CD14-positive monocyte (primary cell): ENCODE measurements at regions not wholly inside any gene's neighbourhood (a gene's known extent, or its start where the extent isn't known, plus 50 kb on each side); places are given as distances from the start of the nearest gene placed in this dataset.

Source experiments
- DNase-seq, 3 donors: peaks; one replicate each; pipeline ENCODE4 v3.0.0-alpha.2; 2011 to 2022
- H2AFZ ChIP-seq: 2 replicates; pipeline ENCODE4 v1.6.0; 2012; ENCODE audit warnings: mild to moderate bottlenecking, low read depth, low read length, inconsistent platforms; ENCODE audit not compliant: insufficient read depth, poor library complexity, severe bottlenecking
- H3K27ac ChIP-seq, 2 donors: 1 replicate in 1 of 2; 2 replicates in 1 of 2; pipeline ENCODE4 v1.5.1; 2012 to 2013; ENCODE audit warnings: low read length in 2 of 2, control low read depth in 1 of 2, inconsistent platforms in 1 of 2, low read depth in 1 of 2, mild to moderate bottlenecking in 1 of 2
- H3K27me3 ChIP-seq, 2 donors: one replicate each; pipeline versions ENCODE4 v1.6.0 to v1.6.1; 2011 to 2013; ENCODE audit warnings: low read length in 2 of 2; ENCODE audit not compliant: control insufficient read depth in 2 of 2, insufficient read depth in 2 of 2
- H3K36me3 ChIP-seq, 2 donors: replicated peaks in 1 of 2; 1 replicate in 1 of 2; 2 replicates in 1 of 2; pipeline versions ENCODE4 v1.5.1 to v1.6.1; 2012 to 2013; ENCODE audit warnings: low read length in 2 of 2, control low read depth in 1 of 2, inconsistent platforms in 1 of 2, mild to moderate bottlenecking in 1 of 2; ENCODE audit not compliant: insufficient read depth in 2 of 2, control insufficient read depth in 1 of 2
- H3K4me1 ChIP-seq, 2 donors: 1 replicate in 1 of 2; 2 replicates in 1 of 2; pipeline versions ENCODE4 v1.5.1 to v1.6.1; 2012 to 2013; ENCODE audit warnings: low read length in 2 of 2, control low read depth in 1 of 2, inconsistent platforms in 1 of 2, mild to moderate bottlenecking in 1 of 2, moderate library complexity in 1 of 2; ENCODE audit not compliant: insufficient read depth in 2 of 2, control insufficient read depth in 1 of 2
- H3K4me2 ChIP-seq: replicated peaks from 2 replicates; pipeline ENCODE3; 2012; ENCODE audit warnings: low read length, moderate library complexity, mild to moderate bottlenecking; ENCODE audit not compliant: poor library complexity, severe bottlenecking; ENCODE audit errors: extremely low read depth
- H3K4me3 ChIP-seq, 3 experiments: fragments of 200-600 bp in 1 of 3; sonication (generic) in 1 of 3; replicated peaks in 1 of 3; 1 replicate in 2 of 3; 2 replicates in 1 of 3; pipeline ENCODE4 v1.5.1; 2011 to 2013; ENCODE audit warnings: low read length in 3 of 3, mild to moderate bottlenecking in 3 of 3, control low read depth in 2 of 3, low read depth in 2 of 3, inconsistent platforms in 1 of 3, moderate library complexity in 1 of 3
- H3K79me2 ChIP-seq: 2 replicates; pipeline ENCODE4 v1.6.0; 2012; ENCODE audit warnings: mild to moderate bottlenecking, control low read depth, inconsistent platforms, low read length, moderate library complexity; ENCODE audit not compliant: insufficient read depth
- H3K9ac ChIP-seq: 2 replicates; pipeline ENCODE4 v1.6.0; 2017; ENCODE audit warnings: low read length, mild to moderate bottlenecking; ENCODE audit not compliant: insufficient read depth, poor library complexity, severe bottlenecking
- H3K9me3 ChIP-seq, 2 donors: replicated peaks in 1 of 2; 1 replicate in 1 of 2; 2 replicates in 1 of 2; pipeline versions ENCODE4 v1.5.1 to v1.6.1; 2012 to 2013; ENCODE audit warnings: low read length in 2 of 2, control low read depth in 1 of 2; ENCODE audit not compliant: control insufficient read depth in 1 of 2, insufficient read depth in 1 of 2
- H4K20me1 ChIP-seq: 2 replicates; pipeline ENCODE4 v1.6.0; 2012; ENCODE audit warnings: mild to moderate bottlenecking, low read length, control low read depth, moderate library complexity; ENCODE audit not compliant: insufficient read depth
- H3K27ac Mint-ChIP-seq, 7 donors: one replicate each; pipeline ENCODE4 v1.8.0; 2020; ENCODE audit warnings: mild to moderate bottlenecking in 7 of 7, mixed read lengths in 7 of 7, moderate library complexity in 6 of 7, inconsistent platforms in 2 of 7
- H3K27me3 Mint-ChIP-seq, 3 donors: one replicate each; pipeline ENCODE4 v1.8.0; 2021 to 2022; ENCODE audit warnings: low read depth in 3 of 3, mild to moderate bottlenecking in 3 of 3, mixed read lengths in 3 of 3, moderate library complexity in 3 of 3, inconsistent platforms in 1 of 3
- H3K36me3 Mint-ChIP-seq, 2 donors: one replicate each; pipeline ENCODE4 v1.8.0; 2020; ENCODE audit warnings: mixed read lengths in 2 of 2, inconsistent platforms in 1 of 2, mild to moderate bottlenecking in 1 of 2
- H3K4me1 Mint-ChIP-seq: one replicate; pipeline ENCODE4 v1.8.0; 2020; ENCODE audit warnings: mild to moderate bottlenecking, mixed read lengths
- H3K4me3 Mint-ChIP-seq, 2 donors: one replicate each; pipeline ENCODE4 v1.8.0; 2020; ENCODE audit warnings: mild to moderate bottlenecking in 2 of 2, mixed read lengths in 2 of 2, moderate library complexity in 1 of 2
- H3K9me3 Mint-ChIP-seq, 7 donors: one replicate each; pipeline ENCODE4 v1.8.0; 2020 to 2022; ENCODE audit warnings: mixed read lengths in 7 of 7, mild to moderate bottlenecking in 6 of 7, moderate library complexity in 6 of 7, inconsistent platforms in 2 of 7
- CTCF ChIP-seq: fragments of 200-600 bp; IDR thresholded peaks from one replicate; pipeline ENCODE4 v1.8.0; 2022; ENCODE audit warnings: antibody characterized with exemption, mild to moderate bottlenecking
- WGBS: methylation state at CpG from one replicate; pipeline ENCODE4 v1.1.5; 2013; ENCODE audit warnings: missing lambda C conversion rate; ENCODE audit not compliant: insufficient coverage; 5-methylcytosine and 5-hydroxymethylcytosine counted together
- intact Hi-C, 2 donors: fragments of 100-400 bp; cut with micrococcal nuclease; formaldehyde crosslinking; loops; one replicate each; pipeline versions ENCODE4 v1.15.0 to v1.15.1; 2023

- H3K79me2 ChIP-seq, result no peaks in the 10 kb centered on the region
- no peaks in the 10 kb centered on the region for H4K20me1 ChIP-seq
- intact Hi-C loops, result no loop called here
- no peak overlapping the region for H3K27ac ChIP-seq
- no peaks in the 10 kb centered on the region for H3K27me3 ChIP-seq
- no peak overlapping the region for H2AFZ ChIP-seq
- Mint-ChIP-seq H3K36me3 (no peaks in the 10 kb centered on the region), H3K9me3 (peaks cover 0 to 6% (median 3%) of the 10 kb centered on the region in 7 donors), H3K4me1 (no peaks in the 10 kb centered on the region), H3K4me3 (no peak overlapping the region), H3K27me3 (no peaks in the 10 kb centered on the region), H3K27ac (no peak overlapping the region)
- no peak overlapping the region for H3K9ac ChIP-seq
- no peak for TF ChIP-seq CTCF
- no CpG with 5 or more reads among the region's 1 CpG for WGBS
- H3K4me2 ChIP-seq, result no peak overlapping the region
- H3K36me3 ChIP-seq, result no peaks in the 10 kb centered on the region
- H3K4me3 ChIP-seq, result no peak overlapping the region
- DNase-seq, result no peak
- H3K9me3 ChIP-seq, result peaks cover 0 to 4% of the 10 kb centered on the region in 2 donors
- H3K4me1 ChIP-seq, result no peaks in the 10 kb centered on the region
Observed at GRCh38 chr5:125722550-125722949, 700.7 kb upstream of the GRAMD2B start.

- Mint-ChIP-seq H3K27me3 (no peaks in the 10 kb centered on the region), H3K27ac (no peak overlapping the region), H3K36me3 (no peaks in the 10 kb centered on the region), H3K9me3 (peaks cover 6 to 18% (median 13%) of the 10 kb centered on the region in 7 donors), H3K4me1 (no peaks in the 10 kb centered on the region), H3K4me3 (no peak overlapping the region)
- 89% methylated on average over 2 of the region's 4 CpGs for WGBS
- no peaks in the 10 kb centered on the region for H3K4me1 ChIP-seq
- no peak overlapping the region for H3K9ac ChIP-seq
- no peaks in the 10 kb centered on the region for H4K20me1 ChIP-seq
- no peak overlapping the region for H3K27ac ChIP-seq
- intact Hi-C loops, result no loop called here
- H3K36me3 ChIP-seq, result no peaks in the 10 kb centered on the region
- TF ChIP-seq CTCF, result no peak
- no peak overlapping the region for H2AFZ ChIP-seq
- H3K9me3 ChIP-seq, result peaks cover 12 to 15% of the 10 kb centered on the region in 2 donors
- no peaks in the 10 kb centered on the region for H3K79me2 ChIP-seq
- H3K27me3 ChIP-seq, result no peaks in the 10 kb centered on the region
- no peak overlapping the region for H3K4me3 ChIP-seq
- no peak overlapping the region for H3K4me2 ChIP-seq
- no peak for DNase-seq
Observed at GRCh38 chr5:125725691-125726090, 697.5 kb upstream of the GRAMD2B start.
